ENCODE measurements at regions not wholly inside any gene's neighbourhood (a gene's known extent, or its start where the extent isn't known, plus 50 kb on each side); places are given as distances from the start of the nearest gene placed in this dataset.

- H3K9ac ChIP-seq (ENCODE audit: extremely low read depth, insufficient read length, low read length): no peak overlapping the region
- no peak overlapping the region for H3K4me3 Mint-ChIP-seq
- no peak overlapping the region for H4K5ac ChIP-seq (ENCODE audit: insufficient read length, low read depth, low read length)
- H2AK5ac ChIP-seq (ENCODE audit: insufficient read length, low read length): no peak overlapping the region
- H3K27me3 ChIP-seq (ENCODE audit: insufficient read depth, low read length): no peaks in the 10 kb centered on the region
- H2BK12ac ChIP-seq (ENCODE audit: insufficient read length, low read depth, low read length): no peak overlapping the region
- no peak for DNase-seq
- no CpG with 5 or more reads among the region's 9 CpGs for WGBS (ENCODE audit: extremely low coverage, insufficient read length, low lambda C conversion rate)
- no peak overlapping the region for H3K4me2 ChIP-seq (ENCODE audit: insufficient read depth, insufficient read length, low read length)
- no peak overlapping the region for H3K14ac ChIP-seq (ENCODE audit: insufficient read depth, low read length)
- no peak overlapping the region for H3K27ac Mint-ChIP-seq
- H2AFZ ChIP-seq (ENCODE audit: low read length): no peak overlapping the region
- H3K79me1 ChIP-seq (ENCODE audit: insufficient read depth, low read depth, low read length, poor library complexity, severe bottlenecking): no peaks in the 10 kb centered on the region
- H2BK15ac ChIP-seq (ENCODE audit: low read depth, low read length): no peak overlapping the region
- no peaks in the 10 kb centered on the region for H3K9me3 ChIP-seq (ENCODE audit: control insufficient read depth, low read depth, low read length)
- H3K18ac ChIP-seq (ENCODE audit: insufficient read length, low read depth, low read length): no peak overlapping the region
- no peak overlapping the region for H3K27ac ChIP-seq (ENCODE audit: insufficient read length, low read depth, low read length)
- H3K4ac ChIP-seq (ENCODE audit: low read depth, low read length): no peak overlapping the region
- peaks cover 2 to 4% of the 10 kb centered on the region in 2 experiments; a peak in 2 of 4 replicates for H3K4me1 Mint-ChIP-seq
- H3K56ac ChIP-seq (ENCODE audit: insufficient read length, low read depth, low read length): no peak overlapping the region
- H3K36me3 Mint-ChIP-seq (ENCODE audit: insufficient read depth in 1 of 3, low read depth in 3 of 3): no peaks in the 10 kb centered on the region; a peak in 1 of 7 replicates
- no peaks in the 10 kb centered on the region for H3K9me3 Mint-ChIP-seq
- H4K8ac ChIP-seq (replicated peaks; ENCODE audit: insufficient read length, low read depth, low read length): no peak overlapping the region
- H4K91ac ChIP-seq (ENCODE audit: insufficient read length, low read depth, low read length): no peak overlapping the region
- no peaks in the 10 kb centered on the region for H3K4me1 ChIP-seq (ENCODE audit: insufficient read depth, low read length)
- no peak for TF ChIP-seq CTCF (conservative IDR thresholded peaks at IDR 0.05)
- no peak overlapping the region for H2BK5ac ChIP-seq (ENCODE audit: insufficient read length, low read length)
- no peak overlapping the region for H2BK120ac ChIP-seq (ENCODE audit: low read depth, low read length, poor library complexity, severe bottlenecking)
- no peak overlapping the region for H3T11ph ChIP-seq (ENCODE audit: low read length)
- H4K20me1 ChIP-seq (ENCODE audit: control insufficient read depth, insufficient read depth, insufficient read length): no peaks in the 10 kb centered on the region
- no peak overlapping the region for H2BK20ac ChIP-seq (ENCODE audit: low read depth, low read length, poor library complexity, severe bottlenecking)
- H3K79me2 ChIP-seq (ENCODE audit: insufficient read depth, low read length): no peaks in the 10 kb centered on the region
- no peaks in the 10 kb centered on the region for H3K27me3 Mint-ChIP-seq (ENCODE audit: low read depth)
- H3K23me2 ChIP-seq (ENCODE audit: insufficient read length, low read depth, low read length, poor library complexity, severe bottlenecking): no peaks in the 10 kb centered on the region
- H3K23ac ChIP-seq (ENCODE audit: insufficient read length, low read depth, low read length): no peak overlapping the region
Observed at GRCh38 chr5:12743582-12743981, 839.3 kb upstream of the CTNND2 start.
